Karpas-422 (cell line): ENCODE measurements at regions not wholly inside any gene's neighbourhood (a gene's known extent, or its start where the extent isn't known, plus 50 kb on each side); places are given as distances from the start of the nearest gene placed in this dataset.
"Not testable (repeated sequence)": the region's sequence is repeated elsewhere in the genome, so short reads cannot be mapped to it uniquely, and the experiment has no call there.

ENCODE experiments used
- DNase-seq: peaks from one replicate; pipeline ENCODE4 v3.0.0-alpha.2; 2015
- H2AFZ ChIP-seq: fragments of 200-600 bp; sonication (generic); 2 replicates; pipeline ENCODE4 v1.6.1; 2014; ENCODE audit warnings: antibody characterized with exemption, low read length, mixed read lengths
- H3K27ac ChIP-seq: fragments of 200-600 bp; sonication (generic); 2 replicates; pipeline ENCODE4 v1.5.1; 2014; ENCODE audit warnings: mild to moderate bottlenecking, low read length, moderate library complexity
- H3K27me3 ChIP-seq: fragments of 200-600 bp; sonication (generic); 2 replicates; pipeline ENCODE4 v1.6.1; 2014; ENCODE audit warnings: low read length, mixed read lengths
- H3K36me3 ChIP-seq: fragments of 200-600 bp; sonication (generic); 2 replicates; pipeline ENCODE4 v1.6.1; 2014; ENCODE audit warnings: low read length, mixed read lengths; ENCODE audit not compliant: insufficient read depth
- H3K4me1 ChIP-seq: fragments of 200-600 bp; sonication (generic); 2 replicates; pipeline ENCODE4 v1.6.1; 2014; ENCODE audit warnings: mild to moderate bottlenecking, low read length, mixed read lengths
- H3K4me2 ChIP-seq: fragments of 200-600 bp; sonication (generic); 2 replicates; pipeline ENCODE4 v1.6.1; 2014; ENCODE audit warnings: low read length, low read depth, mild to moderate bottlenecking; ENCODE audit not compliant: poor library complexity, severe bottlenecking
- H3K4me3 ChIP-seq: fragments of 200-600 bp; sonication (generic); 2 replicates; pipeline ENCODE4 v1.5.1; 2014; ENCODE audit warnings: mild to moderate bottlenecking, antibody characterized with exemption, low read length, mixed read lengths
- H3K79me2 ChIP-seq: fragments of 200-600 bp; sonication (generic); 2 replicates; pipeline ENCODE4 v1.6.1; 2014; ENCODE audit warnings: mild to moderate bottlenecking, low read length, mixed read lengths
- H3K9ac ChIP-seq: fragments of 200-600 bp; sonication (generic); 2 replicates; pipeline ENCODE4 v1.6.0; 2014; ENCODE audit warnings: low read length
- H3K9me2 ChIP-seq: fragments of 200-600 bp; sonication (generic), shearing (Covaris generic); replicated peaks from 2 replicates; pipeline ENCODE4 v1.6.0; 2014; ENCODE audit warnings: mild to moderate bottlenecking, low read length, moderate library complexity; ENCODE audit not compliant: insufficient read depth
- H3K9me3 ChIP-seq: fragments of 300-700, 200-600 bp; sonication (generic); 2 replicates; pipeline ENCODE4 v1.6.1; 2014; ENCODE audit warnings: low read length, mixed read lengths
- H4K20me1 ChIP-seq: fragments of 200-600 bp; sonication (generic); 2 replicates; pipeline ENCODE4 v1.6.1; 2014; ENCODE audit warnings: mild to moderate bottlenecking, antibody characterized with exemption, low read length, low read depth; ENCODE audit not compliant: insufficient read depth

DNA sequence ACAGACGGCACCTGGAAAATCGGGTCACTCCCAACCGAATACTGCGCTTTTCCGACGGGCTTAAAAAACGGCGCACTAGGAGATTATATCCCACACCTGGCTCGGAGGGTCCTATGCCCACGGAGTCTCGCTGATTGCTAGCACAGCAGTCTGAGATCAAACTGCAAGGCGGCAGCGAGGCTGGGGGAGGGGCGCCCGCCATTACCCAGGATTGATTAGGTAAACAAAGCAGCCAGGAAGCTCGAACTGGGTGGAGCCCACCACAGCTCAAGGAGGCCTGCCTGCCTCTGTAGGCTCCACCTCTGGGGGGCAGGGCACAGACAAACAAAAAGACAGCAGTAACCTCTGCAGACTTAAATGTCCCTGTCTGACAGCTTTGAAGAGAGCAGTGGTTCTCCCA lies 64.5 kb downstream of the SLC30A10 start:
- not testable (repeated sequence) for H3K9me3 ChIP-seq, H3K4me3 ChIP-seq, H3K27me3 ChIP-seq, H3K4me1 ChIP-seq, H2AFZ ChIP-seq, H3K79me2 ChIP-seq, H3K4me2 ChIP-seq, H3K36me3 ChIP-seq, H3K9ac ChIP-seq, H4K20me1 ChIP-seq, DNase-seq, H3K9me2 ChIP-seq, H3K27ac ChIP-seq

DNA sequence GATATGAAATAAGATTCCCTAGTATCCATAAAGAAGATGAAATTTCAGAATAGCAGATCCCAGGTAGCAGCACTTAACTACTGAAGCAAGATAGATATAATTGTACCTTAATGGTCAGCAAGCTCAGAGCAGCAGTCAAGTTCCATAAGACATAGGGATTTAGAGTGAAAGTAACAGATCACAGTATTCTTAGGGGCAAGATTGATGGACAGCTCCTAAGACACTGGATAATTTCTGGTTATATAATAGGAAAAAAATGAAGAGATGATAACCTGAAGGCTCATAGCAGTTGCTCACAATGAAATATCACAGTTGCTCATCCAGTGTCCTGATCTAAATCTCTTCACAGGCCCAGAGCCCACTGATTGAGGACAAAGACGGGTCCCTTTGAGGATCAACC lies 66.0 kb downstream of the SLC30A10 start:
- no peaks in the 10 kb centered on the region for H3K27me3 ChIP-seq
- no peaks in the 10 kb centered on the region for H3K9me2 ChIP-seq
- H3K79me2 ChIP-seq: no peaks in the 10 kb centered on the region
- no peak overlapping the region for H2AFZ ChIP-seq
- no peak overlapping the region for H3K4me3 ChIP-seq
- no peak overlapping the region for H3K27ac ChIP-seq
- no peaks in the 10 kb centered on the region for H4K20me1 ChIP-seq
- H3K4me1 ChIP-seq: no peaks in the 10 kb centered on the region
- no peaks in the 10 kb centered on the region for H3K36me3 ChIP-seq
- no peak overlapping the region for H3K4me2 ChIP-seq
- no peaks in the 10 kb centered on the region for H3K9me3 ChIP-seq
- DNase-seq: no peak
- H3K9ac ChIP-seq: no peak overlapping the region

DNA sequence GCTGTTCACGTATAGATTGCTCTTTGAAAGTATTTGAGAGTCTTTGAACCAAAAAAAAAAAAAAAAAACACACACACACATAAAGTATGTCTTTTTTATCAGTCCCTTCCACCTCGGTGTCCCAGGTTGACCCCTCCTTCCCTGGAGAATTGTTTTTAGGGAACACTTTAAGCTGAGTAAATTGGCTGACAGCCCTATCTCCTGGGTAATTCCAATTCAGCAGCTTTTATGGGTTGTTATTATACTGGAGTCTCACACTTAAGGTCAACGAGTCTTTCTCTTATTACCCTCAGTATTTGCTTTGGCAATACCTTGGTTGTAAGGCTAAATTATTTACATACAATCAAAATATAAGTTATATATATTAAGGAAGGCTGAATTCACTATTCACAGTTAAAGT lies 69.4 kb downstream of the SLC30A10 start:
- no peak for DNase-seq

DNA sequence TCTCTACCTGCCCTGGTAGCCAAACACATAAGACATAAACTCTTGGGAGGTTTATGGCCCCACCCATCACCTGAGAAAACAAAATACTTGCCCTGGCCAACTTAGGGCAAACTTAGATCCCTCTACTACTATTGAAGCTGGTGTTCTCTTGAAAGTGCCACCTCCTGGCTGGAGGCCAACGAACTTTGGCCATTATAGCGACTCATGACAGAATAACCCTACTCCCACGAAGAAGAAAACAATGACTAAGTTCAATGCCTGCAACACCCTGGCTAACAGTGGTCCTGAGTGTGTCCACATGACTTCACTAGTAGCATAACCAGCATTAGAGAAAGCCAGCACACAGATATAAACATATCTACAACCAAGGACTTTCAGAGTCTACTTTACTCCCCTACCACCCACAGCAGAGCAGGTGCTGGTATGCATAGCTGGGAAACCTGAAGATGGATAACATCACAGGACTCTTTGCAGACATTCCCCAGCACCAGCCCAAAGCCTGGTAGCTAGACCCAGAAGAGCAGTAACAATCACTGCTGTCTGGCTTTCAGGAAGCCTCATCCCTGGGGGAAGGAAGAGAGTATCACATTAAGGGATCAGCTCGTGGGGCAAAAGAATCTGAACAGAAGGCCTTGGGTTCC lies 81.0 kb downstream of the SLC30A10 start:
- Histone ChIP-seq H4K20me1 (no peaks in the 10 kb centered on the region), H3K4me1 (no peaks in the 10 kb centered on the region), H3K9ac (no peak overlapping the region), H3K27ac (no peak overlapping the region), H3K4me3 (no peak overlapping the region), H3K79me2 (no peaks in the 10 kb centered on the region), H3K9me2 (no peaks in the 10 kb centered on the region), H3K4me2 (no peak overlapping the region), H3K36me3 (no peaks in the 10 kb centered on the region), H3K27me3 (no peaks in the 10 kb centered on the region), H3K9me3 (no peaks in the 10 kb centered on the region), H2AFZ (no peak overlapping the region)
- DNase-seq: no peak

More for the DNA sequence above, 69.4 kb downstream of the SLC30A10 start:
- no peaks in the 10 kb centered on the region for H3K36me3 ChIP-seq
- H2AFZ ChIP-seq: no peak overlapping the region
- H3K79me2 ChIP-seq: no peaks in the 10 kb centered on the region
- H4K20me1 ChIP-seq: no peaks in the 10 kb centered on the region
- H3K4me1 ChIP-seq: no peaks in the 10 kb centered on the region
- H3K9me3 ChIP-seq: no peaks in the 10 kb centered on the region
- no peak overlapping the region for H3K4me2 ChIP-seq
- H3K4me3 ChIP-seq: no peak overlapping the region
- H3K27me3 ChIP-seq: no peaks in the 10 kb centered on the region
- H3K9ac ChIP-seq: no peak overlapping the region
- H3K9me2 ChIP-seq: no peaks in the 10 kb centered on the region
- H3K27ac ChIP-seq: no peak overlapping the region

DNA sequence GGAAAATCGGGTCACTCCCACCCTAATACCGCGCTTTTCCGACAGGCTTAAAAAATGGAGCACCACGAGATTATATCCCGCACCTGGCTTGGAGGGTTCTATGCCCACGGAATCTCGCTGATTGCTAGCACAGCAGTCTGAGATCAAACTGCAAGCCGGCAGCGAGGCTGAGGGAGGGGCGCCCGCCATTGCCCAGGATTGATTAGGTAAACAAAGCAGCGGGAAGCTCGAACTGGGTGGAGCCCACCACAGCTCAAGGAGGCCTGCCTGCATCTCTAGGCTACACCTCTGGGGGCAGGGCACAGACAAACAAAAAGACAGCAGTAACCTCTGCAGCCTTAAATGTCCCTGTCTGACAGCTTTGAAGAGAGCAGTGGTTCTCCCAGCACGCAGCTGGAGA lies 88.8 kb downstream of the SLC30A10 start:
- not testable (repeated sequence) for H3K9ac ChIP-seq, H3K27me3 ChIP-seq, H3K79me2 ChIP-seq, H3K9me3 ChIP-seq, DNase-seq, H3K36me3 ChIP-seq, H3K9me2 ChIP-seq, H3K4me3 ChIP-seq, H3K4me2 ChIP-seq, H3K27ac ChIP-seq, H2AFZ ChIP-seq, H3K4me1 ChIP-seq, H4K20me1 ChIP-seq

DNA sequence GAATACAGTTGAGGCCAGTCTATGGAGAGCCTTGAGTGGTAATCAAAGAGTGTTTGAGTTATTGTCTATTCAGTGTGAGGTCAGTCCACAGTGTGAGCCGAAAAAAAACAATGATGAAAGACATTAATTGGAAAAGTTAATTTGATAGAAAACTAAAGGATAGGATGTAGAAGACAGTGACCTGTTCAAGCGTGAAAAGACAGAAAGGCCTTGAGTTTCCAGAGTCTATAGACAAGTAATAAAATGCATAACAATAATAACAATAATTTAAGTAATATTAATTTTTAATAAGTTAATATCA lies 90.4 kb downstream of the SLC30A10 start:
- Histone ChIP-seq H3K9me2 (no peaks in the 10 kb centered on the region), H3K4me3 (no peak overlapping the region), H3K36me3 (no peaks in the 10 kb centered on the region), H3K4me1 (no peaks in the 10 kb centered on the region), H3K9ac (no peak overlapping the region), H3K4me2 (no peak overlapping the region), H2AFZ (no peak overlapping the region), H3K79me2 (no peaks in the 10 kb centered on the region), H3K9me3 (no peaks in the 10 kb centered on the region), H3K27ac (no peak overlapping the region), H4K20me1 (no peaks in the 10 kb centered on the region), H3K27me3 (no peaks in the 10 kb centered on the region)
- DNase-seq: no peak

DNA sequence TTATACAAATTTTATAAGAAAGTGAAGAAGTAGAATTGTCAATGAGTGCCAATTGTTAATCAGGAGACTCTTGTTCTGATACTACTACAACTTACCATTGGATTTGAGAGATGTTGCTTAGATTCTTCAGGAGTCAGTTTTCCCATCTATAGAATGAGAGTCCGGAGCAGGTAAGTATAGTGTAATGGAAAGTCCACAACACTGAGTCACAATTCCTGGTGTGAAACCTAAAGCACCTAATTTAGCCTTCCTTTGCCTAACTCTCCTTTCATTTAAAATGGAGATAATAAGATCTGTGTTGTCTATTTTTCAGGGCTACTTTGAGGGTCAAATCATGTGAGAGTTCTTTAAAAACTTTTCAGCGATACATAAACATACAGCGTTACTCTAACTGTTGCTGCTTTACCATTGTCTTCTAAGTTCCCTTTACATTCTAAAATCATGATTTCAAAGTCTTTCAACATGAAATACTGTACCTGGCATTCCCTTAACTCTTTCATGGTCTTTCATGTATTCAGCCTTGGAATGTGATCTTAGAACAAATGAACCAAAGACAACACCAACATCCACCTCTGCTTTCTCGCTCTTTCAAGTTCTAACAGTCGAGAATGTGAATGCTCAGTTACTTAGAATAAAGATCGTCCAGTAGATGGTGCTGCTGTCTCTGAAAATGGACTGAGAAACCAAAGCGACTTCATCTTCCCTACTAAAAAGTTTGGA lies 90.9 kb downstream of the SLC30A10 start:
- Histone ChIP-seq H3K79me2 (no peaks in the 10 kb centered on the region), H3K36me3 (no peaks in the 10 kb centered on the region), H3K4me3 (no peak overlapping the region), H3K27ac (no peak overlapping the region), H3K4me1 (no peaks in the 10 kb centered on the region), H3K9me2 (no peaks in the 10 kb centered on the region), H4K20me1 (no peaks in the 10 kb centered on the region), H3K4me2 (no peak overlapping the region), H3K27me3 (no peaks in the 10 kb centered on the region), H2AFZ (no peak overlapping the region), H3K9ac (no peak overlapping the region), H3K9me3 (no peaks in the 10 kb centered on the region)
- DNase-seq: peak; percentile 81

DNA sequence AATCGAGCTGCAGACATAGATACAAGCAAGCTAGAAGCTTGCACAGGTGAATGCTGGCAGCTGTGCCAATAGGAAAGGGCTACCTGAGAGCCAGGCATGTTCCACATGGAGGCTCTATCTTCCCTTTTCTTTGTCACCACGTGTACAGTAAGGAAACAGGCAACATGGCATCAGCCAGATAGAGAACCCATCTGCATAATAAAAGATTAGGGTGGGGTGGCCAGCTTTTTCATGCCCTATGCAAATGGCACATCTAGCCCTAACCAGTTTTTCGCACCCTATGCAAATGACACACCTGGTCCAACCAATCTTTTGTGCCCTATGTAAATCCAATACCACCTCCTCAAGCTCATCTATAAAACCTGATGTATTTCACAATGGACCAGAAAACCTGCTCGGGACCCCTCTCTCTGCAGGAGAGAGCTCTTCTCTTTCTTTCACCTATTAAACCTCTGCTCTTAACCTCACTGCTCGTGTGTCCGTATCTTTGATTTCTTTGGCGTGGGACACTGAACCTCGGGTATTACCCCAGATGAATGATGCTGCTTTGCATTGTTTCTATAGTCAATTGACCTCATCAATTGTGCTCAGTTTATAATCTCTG lies 93.9 kb downstream of the SLC30A10 start:
- Histone ChIP-seq H3K4me3 (no peak overlapping the region), H3K9me2 (no peaks in the 10 kb centered on the region), H3K4me1 (no peaks in the 10 kb centered on the region), H3K9me3 (no peaks in the 10 kb centered on the region), H3K27ac (no peak overlapping the region), H2AFZ (no peak overlapping the region), H3K36me3 (no peaks in the 10 kb centered on the region), H4K20me1 (no peaks in the 10 kb centered on the region), H3K79me2 (no peaks in the 10 kb centered on the region), H3K27me3 (no peaks in the 10 kb centered on the region), H3K4me2 (no peak overlapping the region), H3K9ac (no peak overlapping the region)
- no peak for DNase-seq
